Hepatocyte (in vitro differentiated cells): ENCODE measurements at regions not wholly inside any gene's neighbourhood (a gene's known extent, or its start where the extent isn't known, plus 50 kb on each side); places are given as distances from the start of the nearest gene placed in this dataset.

Experiments
- CTCF ChIP-seq: fragments of 200-600 bp; sonication (generic); IDR thresholded peaks from 2 replicates; pipeline ENCODE4 v1.5.1; 2016; ENCODE audit warnings: antibody characterized with exemption, mild to moderate bottlenecking; ENCODE audit not compliant: poor library complexity
- EZH2 ChIP-seq: fragments of 200-600 bp; sonication (generic); IDR thresholded peaks from 2 replicates; pipeline ENCODE4 v1.6.1; 2016; ENCODE audit warnings: antibody characterized with exemption, mild to moderate bottlenecking, borderline replicate concordance

- TF ChIP-seq CTCF (no peak), EZH2 (no peak)
Measured at GRCh38 chr14:48035836-48036235, 360.4 kb upstream of the MDGA2 start.
